DLD1 (cell line): ENCODE measurements at regions not wholly inside any gene's neighbourhood (a gene's known extent, or its start where the extent isn't known, plus 50 kb on each side); places are given as distances from the start of the nearest gene placed in this dataset.
"Not testable (repeated sequence)": the region's sequence is repeated elsewhere in the genome, so short reads cannot be mapped to it uniquely, and the experiment has no call there.

Source experiments
- in situ Hi-C: cut with HindIII; loops from 2 replicates; pipeline ENCODE4 v1.10.0; 2017; ENCODE audit warnings: low sequenced_read_pairs

GRCh38 chr4:86478151-86478550 is 116.0 kb upstream of the PTPN13 start:
- in situ Hi-C loops = not testable (repeated sequence)

GRCh38 chr4:86481440-86481839 is 112.7 kb upstream of the PTPN13 start:
- in situ Hi-C loops = no loop called here

DNA sequence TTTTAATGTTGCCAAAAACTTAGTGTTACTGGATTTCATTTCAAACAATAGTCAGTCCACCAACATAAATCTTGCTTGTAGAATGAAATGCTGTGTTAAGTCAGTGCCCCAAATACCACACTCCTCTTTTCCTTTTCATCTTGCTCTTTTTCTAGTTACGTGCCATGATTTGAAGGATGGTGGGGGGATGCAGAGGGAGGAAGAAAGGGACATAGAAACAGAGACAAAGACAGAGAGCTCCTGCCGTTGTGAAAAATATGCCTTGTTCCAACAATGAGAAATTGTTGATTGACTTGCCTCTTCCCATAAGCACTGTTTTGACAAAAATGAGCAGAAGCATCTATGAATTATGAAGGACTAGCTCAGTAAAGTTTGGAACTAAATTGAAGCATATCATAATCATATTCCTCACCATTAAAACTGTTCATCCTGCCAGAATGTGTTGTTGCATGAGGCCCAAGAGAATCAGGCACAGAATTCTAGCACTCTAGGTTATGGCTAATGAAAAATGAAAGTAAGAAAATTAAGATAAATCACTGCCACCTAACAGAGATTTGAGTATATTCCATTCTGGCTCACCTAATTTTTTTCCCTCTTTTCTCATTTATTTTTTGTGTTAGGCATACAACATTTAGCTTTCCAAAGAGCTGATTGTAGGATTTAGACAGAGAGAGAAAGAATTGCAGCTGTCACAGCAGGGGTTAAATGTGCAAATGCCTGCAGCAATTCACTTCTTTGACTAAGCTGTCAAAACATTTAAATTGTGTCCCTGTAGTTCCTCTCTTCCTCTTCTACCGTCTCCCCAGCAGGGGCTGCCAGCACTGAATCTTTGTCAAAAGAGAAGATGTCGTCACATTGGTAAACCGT is 111.6 kb upstream of the PTPN13 start:
- in situ Hi-C loops = no loop called here

GRCh38 chr4:86483173-86483490 is 111.0 kb upstream of the PTPN13 start:
- in situ Hi-C loops = no loop called here

- in situ Hi-C loops = no loop called here
Measured at GRCh38 chr4:86483773-86484172, 110.3 kb upstream of the PTPN13 start.

DNA sequence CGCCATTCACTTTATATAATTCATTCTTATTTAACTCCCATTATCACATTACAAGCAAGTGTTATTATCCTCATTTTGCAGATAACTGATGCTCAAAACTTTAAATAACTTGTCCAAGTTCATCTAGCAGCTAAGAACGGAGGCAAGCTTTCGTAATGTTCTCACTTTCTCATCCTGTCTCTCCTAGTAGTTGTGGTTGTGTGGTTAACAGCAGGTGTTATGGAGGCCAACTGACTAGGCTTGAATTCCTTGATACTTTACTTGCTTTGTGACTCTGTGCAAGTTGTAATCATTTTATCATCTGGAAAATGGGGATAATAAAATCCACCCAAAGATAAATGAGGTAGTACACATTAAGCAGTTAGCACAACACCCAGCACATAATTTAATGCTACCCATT is 109.9 kb upstream of the PTPN13 start:
- in situ Hi-C loops = no loop called here

DNA sequence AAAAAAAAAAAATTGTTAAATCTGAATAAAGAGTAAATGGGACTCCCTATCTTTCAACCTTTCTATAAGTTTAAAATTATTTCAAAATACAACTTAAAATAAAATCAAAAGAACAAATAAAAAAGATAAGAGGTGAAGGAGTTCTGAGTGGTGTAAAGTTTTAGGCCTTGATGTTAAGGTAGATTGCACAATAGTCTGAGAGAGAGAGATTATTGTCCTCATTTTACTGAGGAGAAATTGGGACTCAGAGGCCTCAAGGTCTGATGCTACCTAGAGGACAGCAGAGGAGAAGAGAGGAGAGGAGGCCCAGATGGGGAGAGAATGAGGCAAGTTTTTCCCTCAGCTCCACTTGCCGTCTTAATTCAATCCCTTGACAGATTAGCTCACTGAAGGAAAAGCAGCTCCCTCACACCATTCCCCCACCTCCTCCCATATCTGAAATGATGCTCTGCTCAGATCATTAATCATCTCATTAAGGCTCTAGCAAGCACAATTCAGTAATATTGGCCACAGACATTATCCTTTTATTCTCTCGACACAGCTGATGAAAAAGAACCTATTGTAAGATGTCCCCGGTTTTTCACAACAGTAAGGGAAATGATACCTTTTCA is 106.3 kb upstream of the PTPN13 start:
- in situ Hi-C loops = no loop called here

DNA sequence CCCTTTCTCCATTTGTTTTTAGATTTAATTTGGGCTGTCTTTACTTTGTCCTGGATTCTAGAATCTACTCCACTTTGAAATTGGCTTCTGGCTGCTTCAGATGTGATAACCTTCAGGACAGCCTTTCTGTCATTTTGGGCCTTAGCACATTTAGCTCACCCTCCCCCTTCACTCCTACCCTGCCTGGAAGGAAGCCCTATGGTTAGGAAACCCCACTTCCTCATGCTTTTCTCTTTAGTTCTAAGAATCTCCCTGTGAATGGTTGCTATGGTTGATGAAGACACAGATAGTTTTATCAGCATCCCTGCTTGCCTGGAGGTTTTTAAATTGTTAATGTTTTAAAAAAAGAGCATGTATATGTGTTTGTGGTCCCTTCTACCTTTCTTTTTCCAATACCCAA is 100.7 kb upstream of the PTPN13 start:
- in situ Hi-C loops = no loop called here

DNA sequence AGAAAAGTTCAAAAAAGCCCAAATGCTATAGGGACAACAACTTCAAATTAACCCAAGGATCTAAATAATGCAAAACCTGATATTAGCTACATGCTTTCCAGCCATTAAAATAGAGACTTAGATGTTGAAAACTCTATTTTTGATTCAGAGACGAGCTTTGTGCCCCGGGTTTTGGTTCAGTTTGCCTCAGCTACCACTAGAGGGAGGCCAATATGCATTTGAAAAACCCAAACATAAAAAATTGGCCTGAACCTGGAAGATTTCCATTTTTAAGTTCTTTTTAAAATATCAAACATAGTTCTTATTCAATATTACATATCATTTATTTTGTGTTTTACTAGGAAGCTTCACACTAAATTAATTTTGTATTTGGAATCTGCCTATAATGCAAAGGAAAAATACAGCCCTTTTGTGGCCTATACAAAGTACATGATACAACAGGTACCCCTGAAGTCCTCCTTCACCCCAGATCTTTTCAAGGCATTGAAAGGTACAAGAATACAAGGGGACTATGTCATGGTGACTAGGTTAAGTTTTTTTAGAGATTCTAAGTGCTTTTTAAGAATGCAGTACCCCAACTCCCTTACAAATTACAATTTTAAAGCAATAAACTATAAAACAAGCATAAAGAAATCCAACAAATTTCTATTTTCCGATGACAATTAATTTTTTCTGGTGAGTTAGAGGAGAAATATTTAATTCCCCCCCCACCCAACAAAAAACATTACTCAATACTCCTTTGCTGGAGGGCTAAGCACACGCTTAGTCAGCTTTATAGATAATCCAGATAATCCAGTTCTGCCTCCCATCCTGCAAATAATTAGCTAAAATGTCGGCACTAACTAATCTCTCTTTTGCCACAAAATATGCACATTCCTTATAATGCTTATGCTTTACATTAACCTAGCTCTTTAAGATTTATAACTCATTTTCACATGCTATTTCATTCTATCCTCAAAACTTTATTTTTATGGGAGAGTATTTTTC is 97.7 kb upstream of the PTPN13 start:
- in situ Hi-C loops = no loop called here

GRCh38 chr4:86497131-86497530 is 97.0 kb upstream of the PTPN13 start:
- in situ Hi-C loops = no loop called here

DNA sequence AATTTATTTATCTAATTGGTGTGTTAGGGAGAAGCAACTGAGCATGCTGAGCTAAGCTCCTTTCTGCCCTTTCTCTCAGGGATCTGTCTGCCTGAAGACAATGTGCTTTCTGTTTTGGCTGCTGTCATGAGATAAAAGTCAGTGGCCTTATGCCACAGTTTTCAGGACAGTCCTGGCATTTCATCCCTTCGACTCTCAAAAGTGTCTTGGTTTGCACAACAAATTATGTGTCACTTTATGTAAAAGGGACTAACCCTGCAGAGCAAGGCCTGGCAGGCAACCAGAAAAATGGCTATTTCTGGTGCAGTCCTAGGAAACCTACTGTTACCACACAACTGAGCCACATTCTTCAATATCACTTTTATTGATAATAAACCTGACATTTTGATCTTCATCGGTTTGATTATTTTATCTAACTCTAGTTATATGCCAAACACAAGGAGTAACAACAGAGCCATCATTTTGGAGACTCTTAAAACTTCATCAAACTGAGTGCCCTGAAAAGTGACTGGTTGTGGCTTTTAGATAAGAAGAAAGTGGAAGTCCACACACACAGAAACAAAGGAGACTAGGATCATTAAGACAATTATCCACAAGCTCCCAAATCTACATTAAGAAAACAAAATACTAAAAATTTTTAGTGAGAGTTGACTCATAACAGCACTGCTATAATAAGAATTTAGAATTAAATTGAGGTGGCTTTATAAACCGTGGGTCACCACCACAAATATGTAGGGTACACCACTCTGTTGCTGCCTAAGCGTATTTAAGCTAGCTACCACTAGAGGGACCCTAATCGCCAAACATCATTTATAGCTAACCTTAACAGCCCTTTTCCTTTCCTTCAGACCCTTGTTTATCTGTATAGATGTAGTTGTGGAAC is 95.9 kb upstream of the PTPN13 start:
- in situ Hi-C loops = no loop called here

DNA sequence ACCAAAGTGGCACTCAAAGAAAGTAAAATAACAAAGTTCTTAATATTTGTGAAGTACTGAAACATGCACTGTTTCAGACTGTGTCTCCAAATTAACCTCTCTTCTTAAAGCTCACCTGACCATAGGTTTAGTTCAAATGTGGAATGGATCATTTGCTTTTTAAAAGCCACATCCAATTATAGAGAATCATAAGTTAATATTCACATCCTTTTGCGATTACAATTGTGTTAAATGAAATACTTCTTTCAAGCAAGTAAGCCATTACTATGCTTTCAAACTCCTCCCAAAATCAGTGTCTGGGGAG is 95.3 kb upstream of the PTPN13 start:
- in situ Hi-C loops = no loop called here

DNA sequence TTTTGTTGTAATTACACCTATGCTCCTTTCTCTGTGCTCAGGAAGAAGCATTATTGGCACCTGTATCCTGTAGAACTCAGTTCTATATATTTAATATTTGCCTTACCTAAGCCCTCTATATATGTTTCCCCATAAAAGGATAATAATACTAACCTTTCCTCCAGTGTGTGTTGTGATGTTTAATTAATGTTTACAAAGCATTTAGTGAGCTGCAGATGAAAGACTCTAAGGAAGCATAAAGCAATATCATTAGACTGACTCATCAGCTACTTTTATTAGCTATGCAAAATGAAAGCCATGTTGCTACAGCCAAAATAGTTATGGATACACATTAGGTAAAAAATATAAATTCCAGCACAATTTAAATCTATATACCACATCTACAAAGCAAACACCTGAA is 93.6 kb upstream of the PTPN13 start:
- in situ Hi-C loops = loop anchor here (25.0 kb wide), 1 partner anchor 412 kb away; no protein-coding TSS in a partner anchor

GRCh38 chr4:86502081-86502480 is 92.0 kb upstream of the PTPN13 start:
- in situ Hi-C loops = loop anchor here (25.0 kb wide), 1 partner anchor 410 kb away; no protein-coding TSS in a partner anchor

DNA sequence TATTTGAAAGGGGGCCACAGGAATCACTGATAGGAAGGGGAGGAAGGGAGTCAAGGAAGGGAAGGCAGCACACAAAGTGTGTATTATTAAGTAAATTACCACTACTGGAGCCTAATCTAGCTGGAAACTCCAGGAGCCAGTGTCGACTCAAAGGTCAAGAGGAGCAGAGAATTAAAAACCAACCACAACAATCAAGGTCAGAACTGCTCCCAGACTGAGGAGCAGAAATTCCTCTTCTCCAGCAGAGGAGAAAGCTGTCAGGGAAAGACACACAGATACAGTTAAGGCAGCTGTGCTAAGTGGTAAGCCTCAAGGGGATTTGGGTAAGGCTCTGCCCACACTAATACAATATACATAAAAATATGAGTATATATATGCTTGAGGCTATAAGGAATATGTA is 87.5 kb upstream of the PTPN13 start:
- in situ Hi-C loops = loop anchor here (25.0 kb wide), 1 partner anchor 406 kb away; no protein-coding TSS in a partner anchor

DNA sequence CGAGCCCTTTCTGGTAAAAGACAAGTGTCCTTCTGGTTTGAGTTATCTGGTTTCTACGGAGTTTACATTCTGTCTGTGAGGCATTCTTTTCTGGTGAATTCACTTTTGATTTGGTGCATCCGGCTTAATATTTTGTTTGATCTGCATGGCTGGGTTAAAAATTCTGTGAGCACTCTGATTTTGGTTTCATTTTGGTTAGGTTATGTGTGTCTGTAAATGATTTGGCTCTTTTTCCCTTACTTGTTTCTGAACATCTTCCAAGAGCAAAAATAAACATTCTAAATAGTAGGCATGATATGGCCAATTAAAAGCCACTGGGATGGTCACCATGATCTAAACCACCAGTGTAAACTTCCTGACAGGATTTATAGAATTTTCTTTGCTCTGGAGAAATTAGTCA is 85.7 kb upstream of the PTPN13 start:
- in situ Hi-C loops = loop anchor here (25.0 kb wide), 1 partner anchor 404 kb away; no protein-coding TSS in a partner anchor

DNA sequence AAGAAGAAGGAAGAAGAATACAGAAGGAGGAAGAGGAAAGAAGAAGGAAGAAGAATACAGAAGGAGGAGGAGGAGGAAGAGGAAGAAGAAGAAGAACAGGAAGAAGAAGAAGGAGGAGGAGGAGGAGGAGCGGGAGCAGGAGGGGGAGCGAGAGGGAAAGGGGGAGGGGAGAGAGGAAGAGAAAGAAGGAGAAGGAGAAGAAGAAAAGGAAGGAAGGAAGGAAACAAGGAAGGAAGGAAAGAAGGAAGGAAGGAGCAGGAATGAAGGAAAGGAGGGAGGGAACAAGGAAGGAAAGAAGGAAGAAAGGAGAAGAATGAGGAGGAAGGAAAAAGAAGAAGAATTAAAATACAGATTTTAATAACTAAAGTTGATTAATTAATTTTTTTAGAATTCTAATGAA is 82.5 kb upstream of the PTPN13 start:
- in situ Hi-C loops = loop anchor here (25.0 kb wide), 1 partner anchor 401 kb away; no protein-coding TSS in a partner anchor

- in situ Hi-C loops = loop anchor here (25.0 kb wide), 1 partner anchor 400 kb away; no protein-coding TSS in a partner anchor
Measured at GRCh38 chr4:86512631-86513030, 81.5 kb upstream of the PTPN13 start.

GRCh38 chr4:86515963-86516362 is 78.2 kb upstream of the PTPN13 start:
- in situ Hi-C loops = loop anchor here (25.0 kb wide), 1 partner anchor 396 kb away; no protein-coding TSS in a partner anchor

- in situ Hi-C loops = loop anchor here (25.0 kb wide), 1 partner anchor 391 kb away; no protein-coding TSS in a partner anchor
Measured at GRCh38 chr4:86521373-86521969, 72.6 kb upstream of the PTPN13 start.
